HG03432 (cell line): ENCODE measurements at regions not wholly inside any gene's neighbourhood (a gene's known extent, or its start where the extent isn't known, plus 50 kb on each side); places are given as distances from the start of the nearest gene placed in this dataset.

Source experiments
- ATAC-seq: cut with Tn5 transposase; IDR thresholded peaks from one replicate; pipeline ENCODE4 v1.9.1; 2021; ENCODE audit warnings: mild to moderate bottlenecking, moderate library complexity; ENCODE audit not compliant: unreplicated experiment

GRCh38 chr22:49592780-49593501 lies 234.7 kb downstream of the BRD1 start:
- ATAC-seq, result no peak

DNA sequence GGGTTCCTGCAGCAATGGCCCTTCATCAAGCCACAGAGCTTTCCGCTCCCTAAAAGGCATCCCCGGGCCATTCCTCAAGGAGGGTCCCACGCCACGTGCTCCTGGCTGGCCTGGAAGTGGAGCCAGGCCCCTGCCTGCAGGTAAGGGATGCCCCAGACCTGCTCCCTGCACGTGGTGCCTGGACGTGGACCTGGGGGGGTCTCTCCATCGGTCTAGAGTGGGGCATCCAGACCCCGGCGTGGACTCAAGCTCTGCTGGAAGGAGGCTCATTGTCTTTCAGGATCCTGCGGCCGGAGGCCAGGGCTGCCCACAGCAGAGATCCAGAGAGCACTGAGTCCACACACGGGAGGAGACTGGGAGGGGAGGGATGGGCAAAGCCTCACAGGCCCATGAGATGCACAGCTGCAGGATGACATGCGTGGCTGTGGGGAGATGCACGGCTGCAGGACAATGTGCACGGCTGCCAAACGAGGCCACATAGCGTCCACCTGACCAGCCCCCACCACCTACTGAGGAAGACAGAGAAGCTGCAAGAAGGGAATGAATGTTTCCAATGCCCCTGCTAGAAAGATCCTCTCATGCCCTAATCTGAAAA lies 236.7 kb downstream of the BRD1 start:
- no peak for ATAC-seq

- ATAC-seq, result no peak
Observed at GRCh38 chr22:49590381-49590780, 237.3 kb downstream of the BRD1 start.

DNA sequence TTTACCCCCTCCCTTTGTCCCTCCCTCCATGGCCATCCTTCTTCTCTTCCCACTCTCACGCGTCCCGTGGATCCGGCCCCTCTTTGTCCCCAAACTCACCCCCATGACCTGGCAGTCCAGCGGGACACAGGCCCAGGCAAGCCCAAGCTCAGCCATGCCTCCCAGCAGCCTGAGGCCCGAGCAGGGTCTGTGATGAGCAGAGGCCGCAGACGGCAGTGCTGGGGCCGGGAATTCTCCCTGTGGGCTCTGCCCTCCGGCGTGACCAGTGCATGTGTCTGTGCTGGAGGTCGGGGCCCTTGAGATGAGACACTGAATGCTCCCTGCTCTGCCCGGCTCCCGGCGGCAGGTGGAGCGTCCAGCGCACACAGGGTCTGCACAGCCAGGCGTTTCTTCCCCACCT lies 237.9 kb downstream of the BRD1 start:
- no peak for ATAC-seq

DNA sequence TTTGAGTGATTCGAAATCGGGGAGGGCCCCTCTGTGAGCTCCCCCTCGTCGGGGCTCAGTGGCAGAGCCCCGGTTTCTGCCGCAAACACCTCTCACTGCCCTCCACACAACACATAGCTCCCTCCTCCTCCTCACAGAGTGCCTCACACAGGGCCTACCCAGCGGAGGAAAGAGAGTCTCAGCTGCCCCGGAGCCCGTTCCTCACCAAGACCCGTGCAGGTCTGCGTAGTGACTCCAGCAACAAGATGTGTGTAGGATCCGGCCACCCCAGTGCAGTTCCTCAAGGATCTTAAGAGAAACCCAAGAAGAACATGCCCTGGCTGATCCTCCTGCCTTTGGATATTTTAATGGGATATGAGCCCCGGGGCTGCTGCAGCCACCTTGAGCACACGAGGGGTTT lies 238.4 kb downstream of the BRD1 start:
- no peak for ATAC-seq

DNA sequence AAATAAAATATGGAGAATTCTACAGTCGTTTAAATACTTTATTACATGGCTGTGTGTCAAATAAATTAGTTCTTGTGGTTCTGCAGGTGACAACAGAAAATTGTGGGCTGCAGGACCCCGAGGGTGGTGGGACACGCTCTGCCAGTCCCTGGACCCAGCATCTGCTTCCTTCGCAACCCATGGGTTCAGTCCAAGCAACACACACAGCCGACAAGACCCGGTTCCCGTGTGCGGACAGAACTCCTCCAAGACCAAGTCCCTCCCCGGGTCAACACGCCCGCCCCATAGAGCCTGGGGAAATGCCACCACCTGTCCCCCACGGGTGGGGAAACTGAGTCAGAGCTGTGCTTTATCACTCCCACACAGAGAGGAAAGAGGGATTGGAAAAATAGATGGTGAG lies 238.9 kb downstream of the BRD1 start:
- no peak for ATAC-seq

DNA sequence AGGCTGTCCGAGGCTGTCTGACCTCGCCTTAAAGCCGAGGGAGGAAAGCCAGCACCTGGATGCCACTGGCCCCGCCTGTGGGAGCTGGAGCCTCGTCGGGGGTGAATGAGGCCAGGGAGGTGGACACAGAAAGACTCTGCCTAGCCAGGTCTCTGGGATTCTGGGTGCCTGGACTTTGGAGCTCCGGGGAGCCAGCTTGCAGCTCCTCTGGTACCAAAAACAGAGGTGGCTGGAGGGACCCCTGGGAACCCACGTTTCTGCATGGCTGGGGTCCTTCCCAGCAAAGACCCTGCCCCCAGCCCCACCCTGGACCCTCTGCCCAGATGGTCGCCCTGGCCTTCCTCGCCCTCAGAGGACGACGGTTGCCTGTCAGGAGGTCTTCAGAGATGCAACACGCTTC lies 239.7 kb downstream of the BRD1 start:
- no peak for ATAC-seq

GRCh38 chr22:49587421-49587820 lies 240.3 kb downstream of the BRD1 start:
- no peak for ATAC-seq

- ATAC-seq, result no peak
Observed at GRCh38 chr22:49586873-49587272, 240.8 kb downstream of the BRD1 start.

GRCh38 chr22:49586244-49586748 lies 241.4 kb downstream of the BRD1 start:
- ATAC-seq, result no peak

- ATAC-seq, result no peak
Observed at GRCh38 chr22:49585461-49586243, 242.0 kb downstream of the BRD1 start.

GRCh38 chr22:49583886-49584505 lies 243.7 kb downstream of the BRD1 start:
- ATAC-seq, result no peak

GRCh38 chr22:49583341-49583740 lies 244.3 kb downstream of the BRD1 start:
- ATAC-seq, result no peak

DNA sequence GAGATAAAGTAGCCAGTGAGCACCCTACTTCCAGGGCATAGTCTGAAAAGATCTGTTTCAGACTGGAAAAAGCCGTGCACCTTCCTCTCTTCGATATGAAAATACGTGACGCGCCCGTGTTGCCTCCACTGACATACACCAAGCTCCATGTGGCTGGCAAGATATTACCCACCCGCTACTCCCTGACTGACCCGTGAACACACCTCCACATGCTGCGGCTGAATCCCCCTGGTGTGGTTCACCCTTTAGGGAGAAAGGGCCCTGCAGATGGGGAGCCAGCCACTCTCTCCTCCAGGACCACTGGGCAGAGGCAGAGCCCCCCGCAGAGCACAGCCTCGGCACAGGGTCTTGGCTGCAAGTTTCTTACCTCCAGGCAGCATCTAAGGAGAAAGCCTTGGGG lies 245.0 kb downstream of the BRD1 start:
- no peak for ATAC-seq

- ATAC-seq, result no peak
Observed at GRCh38 chr22:49582181-49582580, 245.5 kb downstream of the BRD1 start.

DNA sequence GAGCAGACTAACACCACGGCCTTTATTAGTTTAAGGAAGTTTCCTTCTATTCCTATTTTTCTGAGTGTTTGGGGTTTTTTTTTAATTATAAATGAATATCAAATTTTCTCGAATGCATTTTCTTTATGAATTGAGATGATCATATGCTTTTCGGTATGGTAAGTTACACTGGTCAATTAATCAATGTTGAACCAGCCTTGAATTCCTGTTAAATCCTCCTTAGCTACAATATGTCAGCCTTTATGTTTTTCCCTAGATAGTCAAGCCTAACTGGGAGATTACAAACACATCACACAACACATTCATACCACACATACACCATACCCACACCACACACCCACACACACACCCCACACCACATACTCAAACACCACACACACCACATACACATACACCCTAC lies 247.6 kb downstream of the BRD1 start:
- ATAC-seq, result no peak

DNA sequence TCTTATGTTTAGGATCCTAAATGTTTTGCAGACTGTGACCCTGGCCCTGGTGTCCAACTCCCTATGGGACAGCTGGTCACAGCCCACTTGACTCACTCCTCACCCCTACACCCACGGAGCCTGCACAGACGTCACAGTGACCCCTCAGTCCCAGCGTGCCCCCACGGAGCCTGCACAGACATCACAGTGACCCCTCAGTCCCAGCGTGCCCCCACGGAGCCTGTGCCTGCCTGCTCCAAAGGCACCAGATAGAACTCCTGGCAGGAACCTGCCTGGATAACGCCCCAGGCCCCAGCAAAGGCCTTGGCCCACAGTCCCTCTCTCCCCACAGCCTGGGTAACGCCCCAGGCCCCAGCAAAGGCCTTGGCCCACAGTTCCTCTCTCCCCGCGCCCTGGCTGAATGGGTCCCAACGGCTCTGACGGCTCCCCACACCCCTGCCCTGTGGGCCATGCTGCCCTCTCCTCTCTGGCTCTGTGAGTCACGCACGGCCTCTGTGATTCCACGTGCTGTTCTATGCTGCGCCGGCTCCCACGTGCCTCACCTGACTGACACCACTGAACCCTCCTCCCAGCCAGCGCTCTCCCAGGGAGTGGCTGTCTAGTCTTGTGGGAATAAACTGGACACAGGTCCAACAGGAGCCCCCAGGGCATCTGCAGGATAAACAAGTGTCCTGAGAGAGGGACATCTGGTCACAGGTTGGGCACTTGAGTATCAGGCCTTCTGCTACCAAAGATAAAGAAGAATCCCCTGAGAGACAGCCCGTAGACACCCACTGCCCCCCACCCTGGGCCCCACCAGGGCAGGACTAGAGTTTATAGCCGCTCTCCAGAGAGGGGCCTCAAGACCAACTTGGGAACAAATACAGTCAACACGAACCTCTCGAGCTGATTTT lies 250.3 kb downstream of the BRD1 start:
- ATAC-seq, result no peak

- ATAC-seq, result no peak
Observed at GRCh38 chr22:49576241-49577141, 251.2 kb downstream of the BRD1 start.

GRCh38 chr22:49575703-49576081 lies 252.0 kb downstream of the BRD1 start:
- no peak for ATAC-seq
